Neuron (in vitro differentiated cells): ENCODE measurements at regions not wholly inside any gene's neighbourhood (a gene's known extent, or its start where the extent isn't known, plus 50 kb on each side); places are given as distances from the start of the nearest gene placed in this dataset.
A peak's percentile ranks its signal among the peaks of the same experiment; 100 is the strongest.

Experiments
- H2AFZ ChIP-seq: one replicate; pipeline ENCODE4 v1.6.1; 2013; ENCODE audit warnings: low read depth, mild to moderate bottlenecking, inconsistent platforms, low read length, moderate library complexity
- H3K27me3 ChIP-seq: one replicate; pipeline ENCODE4 v1.6.1; 2013; ENCODE audit warnings: low read length; ENCODE audit not compliant: insufficient read depth
- H3K36me3 ChIP-seq: one replicate; pipeline ENCODE4 v1.6.1; 2013; ENCODE audit warnings: low read length; ENCODE audit not compliant: insufficient read depth
- H3K4me1 ChIP-seq: one replicate; pipeline ENCODE4 v1.6.1; 2013; ENCODE audit warnings: low read length; ENCODE audit not compliant: insufficient read depth
- H3K4me3 ChIP-seq: 2 replicates; pipeline ENCODE4 v1.5.1; 2013; ENCODE audit warnings: mild to moderate bottlenecking, low read length, moderate library complexity
- H3K9me3 ChIP-seq: one replicate; pipeline ENCODE4 v1.6.1; 2013; ENCODE audit warnings: low read length

GRCh38 chr1:228830185-228830953 is 95.1 kb downstream of the RHOU start:
- Histone ChIP-seq H3K27me3 (no peaks in the 10 kb centered on the region), H3K36me3 (no peaks in the 10 kb centered on the region), H3K4me3 (no peak overlapping the region), H3K4me1 (peaks cover 2% of the 10 kb centered on the region), H2AFZ (no peak overlapping the region), H3K9me3 (no peaks in the 10 kb centered on the region)

GRCh38 chr1:228830954-228831481 is 95.7 kb downstream of the RHOU start:
- Histone ChIP-seq H3K9me3 (no peaks in the 10 kb centered on the region), H2AFZ (no peak overlapping the region), H3K4me3 (no peak overlapping the region), H3K27me3 (no peaks in the 10 kb centered on the region), H3K4me1 (peaks cover 2% of the 10 kb centered on the region), H3K36me3 (no peaks in the 10 kb centered on the region)

GRCh38 chr1:228833911-228834688 is 98.8 kb downstream of the RHOU start:
- no peak overlapping the region for H2AFZ ChIP-seq
- peaks cover 21% of the 10 kb centered on the region for H3K4me1 ChIP-seq
- H3K9me3 ChIP-seq = no peaks in the 10 kb centered on the region
- no peaks in the 10 kb centered on the region for H3K27me3 ChIP-seq
- no peaks in the 10 kb centered on the region for H3K36me3 ChIP-seq
- H3K4me3 ChIP-seq = no peak overlapping the region

- Histone ChIP-seq H3K4me1 (peaks cover 21% of the 10 kb centered on the region), H2AFZ (no peak overlapping the region), H3K4me3 (no peak overlapping the region), H3K27me3 (no peaks in the 10 kb centered on the region), H3K9me3 (no peaks in the 10 kb centered on the region), H3K36me3 (no peaks in the 10 kb centered on the region)
These were observed 100.2 kb downstream of the RHOU start for GRCh38 chr1:228835456-228835855.

- H3K4me1 ChIP-seq = peaks cover 21% of the 10 kb centered on the region
- no peak overlapping the region for H2AFZ ChIP-seq
- no peaks in the 10 kb centered on the region for H3K36me3 ChIP-seq
These were observed 100.6 kb downstream of the RHOU start for GRCh38 chr1:228835911-228836310.

GRCh38 chr1:228836427-228836826 is 101.1 kb downstream of the RHOU start:
- H3K27me3 ChIP-seq = no peaks in the 10 kb centered on the region
- H3K36me3 ChIP-seq = no peaks in the 10 kb centered on the region
- no peak overlapping the region for H2AFZ ChIP-seq
- no peaks in the 10 kb centered on the region for H3K9me3 ChIP-seq
- H3K4me1 ChIP-seq = peaks cover 21% of the 10 kb centered on the region
- H3K4me3 ChIP-seq = no peak overlapping the region

More at GRCh38 chr1:228835911-228836310, 100.6 kb downstream of the RHOU start:
- no peaks in the 10 kb centered on the region for H3K9me3 ChIP-seq
- no peaks in the 10 kb centered on the region for H3K27me3 ChIP-seq
- no peak overlapping the region for H3K4me3 ChIP-seq

GRCh38 chr1:228837032-228837431 is 101.8 kb downstream of the RHOU start:
- no peak overlapping the region for H3K4me3 ChIP-seq
- H3K27me3 ChIP-seq = no peaks in the 10 kb centered on the region
- H3K36me3 ChIP-seq = no peaks in the 10 kb centered on the region
- H2AFZ ChIP-seq = no peak overlapping the region
- no peaks in the 10 kb centered on the region for H3K9me3 ChIP-seq
- peaks cover 25% of the 10 kb centered on the region for H3K4me1 ChIP-seq

- Histone ChIP-seq H2AFZ (peak overlapping the region; percentile 2), H3K27me3 (no peaks in the 10 kb centered on the region), H3K4me3 (no peak overlapping the region), H3K4me1 (peaks cover 27% of the 10 kb centered on the region), H3K36me3 (no peaks in the 10 kb centered on the region), H3K9me3 (peaks cover 2% of the 10 kb centered on the region)
These were observed 102.8 kb downstream of the RHOU start for GRCh38 chr1:228837817-228838716.

- Histone ChIP-seq H3K27me3 (no peaks in the 10 kb centered on the region), H3K4me1 (peaks cover 27% of the 10 kb centered on the region), H3K36me3 (no peaks in the 10 kb centered on the region), H3K9me3 (peaks cover 2% of the 10 kb centered on the region), H2AFZ (no peak overlapping the region), H3K4me3 (no peak overlapping the region)
These were observed 103.6 kb downstream of the RHOU start for GRCh38 chr1:228838717-228839500.

- no peaks in the 10 kb centered on the region for H3K36me3 ChIP-seq
- H3K27me3 ChIP-seq = no peaks in the 10 kb centered on the region
- peaks cover 2% of the 10 kb centered on the region for H3K9me3 ChIP-seq
- H2AFZ ChIP-seq = no peak overlapping the region
- H3K4me3 ChIP-seq = no peak overlapping the region
- H3K4me1 ChIP-seq = peaks cover 25% of the 10 kb centered on the region
These were observed 104.4 kb downstream of the RHOU start for GRCh38 chr1:228839656-228840055.

- Histone ChIP-seq H3K9me3 (peaks cover 2% of the 10 kb centered on the region), H2AFZ (no peak overlapping the region), H3K36me3 (no peaks in the 10 kb centered on the region), H3K4me3 (no peak overlapping the region), H3K4me1 (peaks cover 24% of the 10 kb centered on the region), H3K27me3 (no peaks in the 10 kb centered on the region)
These were observed 106.4 kb downstream of the RHOU start for GRCh38 chr1:228841632-228842031.

GRCh38 chr1:228842094-228842775 is 107.0 kb downstream of the RHOU start:
- Histone ChIP-seq H3K36me3 (no peaks in the 10 kb centered on the region), H3K27me3 (no peaks in the 10 kb centered on the region), H3K9me3 (peaks cover 2% of the 10 kb centered on the region), H2AFZ (peak overlapping the region; percentile 12), H3K4me1 (peaks cover 26% of the 10 kb centered on the region), H3K4me3 (no peak overlapping the region)
